Activated CD8-positive, alpha-beta memory T cell treated with anti-CD3 and anti-CD28 coated beads, Interleukin-2, amount 50 U/mL, for 4 hours (primary cell): ENCODE measurements at regions not wholly inside any gene's neighbourhood (a gene's known extent, or its start where the extent isn't known, plus 50 kb on each side); places are given as distances from the start of the nearest gene placed in this dataset.
"Not testable (repeated sequence)": the region's sequence is repeated elsewhere in the genome, so short reads cannot be mapped to it uniquely, and the experiment has no call there.

ENCODE experiments used
- DNase-seq: peaks from one replicate; pipeline ENCODE4 v3.0.0-alpha.2; 2020

DNA sequence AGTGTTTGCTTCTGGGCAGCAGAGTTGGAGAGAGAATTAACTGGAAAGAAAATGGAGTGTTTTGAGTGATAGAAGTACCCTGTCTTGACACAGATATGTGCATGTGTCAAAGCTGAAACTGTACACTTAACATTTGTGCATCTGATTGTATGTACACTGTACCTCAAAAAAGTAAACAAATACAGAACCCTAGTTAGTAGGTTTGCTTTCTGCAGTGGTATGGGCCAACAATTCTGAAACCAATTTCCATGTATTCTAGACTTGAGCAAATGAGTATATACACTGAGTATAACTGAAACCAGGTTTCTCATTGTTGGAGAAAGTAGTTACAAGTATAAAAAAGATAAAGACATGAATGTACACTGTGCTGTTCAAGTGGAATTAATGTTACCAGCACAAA lies 52.4 kb downstream of the ELAPOR2 start:
- no peak for DNase-seq

DNA sequence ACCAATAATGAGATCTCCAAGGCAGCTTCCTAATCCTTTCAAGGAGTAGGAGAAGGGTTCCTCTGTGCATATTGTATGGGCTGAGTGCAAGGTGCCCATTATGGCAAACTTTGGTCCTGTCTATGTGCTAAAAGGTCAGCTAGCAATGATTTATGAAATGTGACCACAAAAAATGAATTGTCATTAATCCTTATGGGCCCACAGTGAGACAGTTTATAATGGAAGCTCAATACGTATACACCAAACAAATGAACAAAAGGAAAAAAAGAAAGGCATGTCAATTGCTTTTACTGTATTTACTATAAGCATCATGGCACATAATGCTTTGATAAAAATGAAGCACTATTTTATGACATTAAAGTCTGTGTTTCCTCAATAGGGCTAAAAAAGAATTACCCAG lies 54.5 kb downstream of the ELAPOR2 start:
- DNase-seq: no peak

DNA sequence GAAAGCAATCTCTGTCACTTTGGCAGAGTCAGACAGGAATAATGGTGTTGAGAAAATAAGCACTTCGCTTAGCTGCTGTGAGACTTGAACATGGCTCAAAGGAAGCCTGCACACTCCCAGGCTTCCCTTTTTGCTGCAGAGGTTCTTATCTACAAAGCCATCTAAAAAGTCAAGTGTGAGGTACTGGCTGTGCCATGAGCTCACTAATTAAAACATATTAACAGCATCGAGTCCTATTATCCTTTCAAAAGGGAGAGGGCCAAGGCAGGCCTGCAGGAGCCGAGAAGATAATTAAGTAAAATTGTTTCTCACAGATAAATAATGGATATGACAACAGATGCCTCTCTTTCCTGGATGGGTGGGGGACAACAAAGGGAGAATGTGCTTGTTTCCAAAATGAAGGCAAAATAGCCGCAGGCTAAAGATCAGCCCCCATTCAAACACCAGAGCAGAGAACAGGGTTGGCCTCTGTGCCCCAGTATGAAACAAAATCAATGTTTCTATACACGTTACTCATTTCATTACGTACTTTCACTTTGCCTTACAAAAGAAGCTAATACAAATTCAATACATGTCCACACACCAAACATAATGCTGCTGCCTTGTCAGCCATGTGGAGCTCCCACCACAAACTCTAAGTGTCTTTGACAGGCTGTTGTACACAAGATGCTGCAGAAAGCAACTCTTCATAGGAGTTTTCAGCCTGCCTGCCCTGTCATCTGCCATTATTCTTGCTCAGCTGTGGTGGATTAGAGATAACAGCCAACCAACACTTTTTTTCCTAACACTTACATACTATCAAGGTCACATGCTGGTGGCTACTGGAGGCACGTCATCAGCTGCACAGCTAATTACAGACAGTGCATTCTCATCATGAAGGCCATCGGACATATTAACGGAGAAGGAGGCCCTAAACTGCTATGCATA lies 55.3 kb downstream of the ELAPOR2 start:
- DNase-seq: no peak

DNA sequence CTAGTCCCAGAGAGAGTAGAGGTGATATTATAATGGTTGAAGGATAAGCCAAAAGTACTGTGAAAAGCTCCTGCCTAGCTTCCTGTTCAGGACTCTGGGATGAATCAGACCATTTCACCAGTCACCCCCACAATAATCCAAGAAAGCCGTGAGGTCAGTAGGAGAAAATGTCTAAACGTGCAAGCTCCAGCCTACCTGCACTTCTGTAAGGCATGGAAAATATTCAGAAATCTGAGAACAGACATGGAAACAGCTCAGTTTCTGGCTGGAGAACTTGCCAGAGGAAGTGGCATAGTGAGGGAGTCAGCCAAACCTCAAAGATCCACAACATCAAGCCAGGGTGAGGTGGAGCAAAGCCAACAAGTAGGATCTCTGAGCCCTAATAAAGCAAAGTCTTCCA lies 58.2 kb downstream of the ELAPOR2 start:
- no peak for DNase-seq

DNA sequence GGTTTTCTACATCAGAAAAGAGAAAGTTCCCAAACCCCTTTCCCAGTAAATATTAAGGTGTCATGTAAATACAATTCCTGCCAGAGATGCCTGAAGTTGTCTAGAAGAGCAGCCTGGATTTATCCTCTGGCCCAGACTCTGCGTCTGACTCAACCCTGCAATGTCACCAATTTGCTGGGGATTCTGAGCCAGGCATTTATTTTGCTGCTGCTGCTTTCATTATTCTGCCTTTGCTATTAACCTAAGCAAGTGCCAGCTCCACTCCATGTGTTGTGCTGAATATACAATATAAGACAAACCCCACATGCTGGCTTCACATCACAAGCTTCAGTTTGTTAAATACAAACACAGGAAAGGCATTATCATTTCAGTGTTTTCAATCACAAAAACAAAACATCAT lies 59.1 kb downstream of the ELAPOR2 start:
- DNase-seq: no peak

DNA sequence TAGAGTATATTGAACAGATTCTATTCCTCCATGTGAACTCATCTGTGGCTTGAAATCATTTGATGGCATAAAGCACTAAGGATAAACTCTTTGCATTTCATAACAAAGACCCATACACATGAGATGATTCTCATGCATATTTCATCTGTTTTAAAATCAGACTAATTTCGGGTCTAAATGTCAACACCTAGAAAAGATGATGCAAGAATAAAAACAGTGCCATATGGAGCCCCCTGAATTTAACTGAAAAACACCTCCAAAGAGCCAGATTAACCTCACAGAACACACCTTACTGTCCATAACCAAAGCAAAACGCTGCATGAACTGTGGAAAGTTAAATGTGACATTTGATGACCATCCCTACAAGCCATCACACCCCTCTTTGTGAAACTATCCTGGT lies 59.7 kb downstream of the ELAPOR2 start:
- no peak for DNase-seq

DNA sequence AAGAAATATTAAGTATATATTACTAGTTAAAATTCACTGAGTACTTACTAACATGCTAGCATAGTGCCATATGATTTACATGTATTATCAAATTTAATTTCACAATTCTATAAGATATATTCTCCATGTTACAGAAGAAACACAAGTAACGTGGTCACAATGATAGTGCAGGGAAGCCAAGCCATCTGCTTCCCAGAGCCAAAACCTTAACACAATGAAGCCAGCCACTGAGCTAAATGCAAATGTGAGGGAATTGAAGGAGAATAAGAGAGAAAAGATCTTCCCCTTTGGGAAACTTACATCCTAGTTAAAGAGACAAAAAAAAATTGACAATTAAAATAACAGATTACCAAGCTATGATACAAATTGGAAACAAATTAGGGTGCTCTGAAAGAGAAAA lies 63.6 kb downstream of the ELAPOR2 start:
- no peak for DNase-seq

DNA sequence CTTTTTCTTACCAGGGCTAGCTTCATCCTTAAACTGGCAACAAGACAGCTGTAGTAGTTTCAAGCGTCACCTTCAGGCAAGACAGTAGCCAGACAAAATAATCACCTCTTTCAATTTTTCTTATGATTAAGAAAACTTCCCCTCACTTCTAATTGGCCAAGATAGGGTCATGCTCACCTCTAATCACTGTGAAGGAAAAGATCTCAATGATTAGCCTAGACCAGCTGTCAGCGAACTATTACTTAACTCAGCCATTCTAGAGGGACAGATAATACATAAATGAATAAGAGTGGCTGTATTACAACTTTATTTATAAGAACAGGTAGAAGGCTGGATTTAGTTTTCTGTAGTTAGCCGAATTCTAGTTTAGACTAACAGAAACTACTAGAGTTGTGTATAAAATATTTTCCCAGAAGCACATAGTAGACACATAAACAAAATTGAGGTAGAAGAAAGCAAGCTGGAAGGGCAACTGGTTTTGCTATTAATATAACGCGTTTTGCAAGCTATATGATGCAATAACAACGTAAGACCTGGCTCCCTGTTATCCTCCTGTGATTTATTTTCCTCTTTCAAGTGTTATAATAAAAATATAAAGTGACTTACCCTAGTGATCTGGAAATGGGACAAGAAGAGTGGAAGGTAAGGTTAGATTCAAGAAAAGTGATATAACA lies 64.3 kb downstream of the ELAPOR2 start:
- DNase-seq: no peak

DNA sequence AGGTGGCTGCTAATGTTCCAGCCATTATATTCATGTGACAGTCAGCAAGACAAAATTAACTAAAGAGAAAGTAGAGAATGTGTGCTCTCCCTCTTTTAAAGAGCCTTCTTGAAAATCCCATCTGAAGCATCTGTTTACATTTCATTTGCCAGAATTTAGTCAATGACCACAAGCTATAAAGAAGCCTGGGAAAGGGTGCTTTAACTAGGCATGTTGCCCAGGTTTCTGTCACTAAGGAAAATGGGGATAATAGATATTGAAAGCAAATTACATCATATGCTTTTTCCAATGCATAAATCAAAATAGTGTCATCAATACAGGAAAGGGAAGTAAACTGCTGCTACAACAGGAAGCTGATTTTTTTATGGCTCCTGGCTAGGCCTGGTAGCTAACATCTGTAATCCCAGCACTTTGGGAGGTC lies 67.7 kb downstream of the ELAPOR2 start:
- no peak for DNase-seq

DNA sequence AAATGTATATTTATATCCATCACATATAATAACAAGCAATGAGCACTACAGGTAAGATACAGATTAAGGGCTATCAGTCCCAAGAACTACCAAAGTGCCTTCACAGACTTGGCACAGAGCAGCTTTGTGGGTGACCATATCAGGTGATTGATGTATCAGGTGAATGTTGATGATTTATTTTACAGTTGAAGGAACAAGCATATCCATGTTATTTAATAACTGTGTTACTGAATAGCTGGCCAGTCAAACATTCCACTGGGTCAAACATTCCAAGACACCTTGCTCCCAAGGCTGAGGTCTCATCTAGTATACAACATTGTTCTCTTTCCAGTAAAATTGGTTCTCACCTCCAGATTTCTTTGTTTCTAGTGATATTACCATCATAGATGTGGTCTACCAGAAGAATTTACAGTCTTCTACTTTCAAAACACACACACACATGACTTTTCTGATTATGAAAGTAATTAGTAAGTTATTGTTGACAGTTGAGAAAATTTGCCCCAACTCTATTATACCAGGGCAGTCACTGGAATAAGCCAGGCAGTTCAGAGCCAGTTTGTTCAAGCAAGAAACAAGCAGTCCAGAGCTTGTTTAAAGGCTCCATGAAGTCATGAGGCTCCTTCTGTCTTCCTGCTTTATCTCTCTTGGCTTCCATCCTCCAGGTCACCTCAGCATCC lies 68.2 kb downstream of the ELAPOR2 start:
- DNase-seq: no peak

DNA sequence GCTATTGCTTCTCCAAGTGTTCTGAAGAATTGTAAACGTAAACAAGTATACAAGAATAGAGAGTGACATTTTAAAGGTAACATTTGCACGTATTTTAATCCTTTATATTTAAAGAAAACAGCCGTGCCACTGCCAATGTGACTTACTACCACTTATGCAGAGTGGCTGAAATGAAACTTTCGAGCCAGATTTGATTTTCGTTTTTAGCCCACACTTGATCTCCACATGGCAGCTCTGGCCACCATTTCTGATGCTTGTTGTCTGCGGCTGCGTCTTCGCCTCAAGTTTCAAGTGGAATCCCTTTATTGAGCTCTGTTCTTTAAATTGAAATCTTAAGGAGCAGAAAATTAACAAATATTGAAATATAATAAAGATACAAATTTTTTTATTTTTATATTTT lies 70.0 kb downstream of the ELAPOR2 start:
- DNase-seq: no peak

DNA sequence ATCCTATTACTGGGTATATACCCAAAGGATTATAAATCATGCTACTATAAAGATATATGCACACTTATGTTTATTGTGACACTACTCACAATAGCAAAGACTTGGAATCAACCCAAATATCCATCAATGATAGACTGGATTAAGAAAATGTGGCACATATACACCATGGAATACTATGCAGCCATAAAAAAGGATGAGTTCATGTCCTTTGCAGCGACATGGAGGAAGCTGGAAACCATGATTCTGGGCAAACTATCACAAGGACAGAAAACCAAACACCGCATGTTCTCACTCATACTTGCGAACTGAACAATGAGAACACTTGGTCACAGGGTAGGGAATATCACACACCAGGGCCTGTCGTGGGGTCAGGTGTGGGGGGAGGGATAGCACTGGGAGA lies 71.6 kb downstream of the ELAPOR2 start:
- DNase-seq: not testable (repeated sequence)

DNA sequence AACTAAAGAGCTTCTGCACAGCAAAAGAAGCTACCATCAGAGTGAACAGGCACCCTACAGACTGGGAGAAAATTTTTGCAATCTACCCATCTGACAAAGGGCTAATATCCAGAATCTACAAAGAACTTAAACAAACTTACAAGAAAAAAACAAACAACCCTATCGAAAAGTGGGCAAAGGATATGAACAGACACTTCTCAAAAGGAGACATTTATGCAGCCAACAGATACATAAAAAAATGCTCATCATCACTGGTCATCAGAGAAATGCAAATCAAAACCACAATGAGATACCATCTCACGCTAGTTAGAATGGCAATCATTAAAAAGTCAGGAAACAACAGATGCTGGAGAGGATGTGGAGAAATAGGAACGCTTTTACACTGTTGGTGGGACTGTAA lies 72.1 kb downstream of the ELAPOR2 start:
- not testable (repeated sequence) for DNase-seq

DNA sequence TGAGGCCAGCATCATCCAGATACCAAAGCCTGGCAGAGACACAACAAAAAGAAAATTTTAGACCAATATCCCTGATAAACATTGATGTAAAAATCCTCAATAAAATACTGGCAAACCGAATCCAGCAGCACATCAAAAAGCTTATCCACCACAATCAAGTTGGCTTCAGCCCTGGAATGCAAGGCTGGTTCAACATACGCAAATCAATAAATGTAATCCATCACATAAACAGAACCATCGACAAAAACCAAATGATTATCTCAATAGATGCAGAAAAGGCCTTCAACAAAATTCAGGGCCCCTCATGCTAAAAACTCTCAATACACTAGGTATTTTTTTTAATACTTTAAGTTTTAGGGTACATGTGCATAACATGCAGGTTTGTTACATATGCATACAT lies 74.1 kb downstream of the ELAPOR2 start:
- DNase-seq: not testable (repeated sequence)

DNA sequence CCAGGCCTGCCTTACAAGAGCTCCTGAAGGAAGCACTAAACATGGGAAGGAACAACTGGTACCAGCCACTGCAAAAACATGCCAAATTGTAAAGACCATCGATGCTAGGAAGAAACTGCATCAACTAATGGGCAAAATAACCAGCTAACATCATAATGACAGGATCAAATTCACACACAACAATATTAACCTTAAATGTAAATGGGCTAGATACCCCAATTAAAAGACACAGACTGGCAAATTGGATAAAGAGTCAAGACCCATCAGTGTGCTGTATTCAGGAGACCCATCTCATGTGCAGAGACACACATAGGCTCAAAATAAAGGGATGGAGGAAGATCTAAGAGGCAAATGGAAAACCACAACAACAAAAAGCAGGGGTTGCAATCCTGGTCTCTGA lies 75.8 kb downstream of the ELAPOR2 start:
- DNase-seq: not testable (repeated sequence)

DNA sequence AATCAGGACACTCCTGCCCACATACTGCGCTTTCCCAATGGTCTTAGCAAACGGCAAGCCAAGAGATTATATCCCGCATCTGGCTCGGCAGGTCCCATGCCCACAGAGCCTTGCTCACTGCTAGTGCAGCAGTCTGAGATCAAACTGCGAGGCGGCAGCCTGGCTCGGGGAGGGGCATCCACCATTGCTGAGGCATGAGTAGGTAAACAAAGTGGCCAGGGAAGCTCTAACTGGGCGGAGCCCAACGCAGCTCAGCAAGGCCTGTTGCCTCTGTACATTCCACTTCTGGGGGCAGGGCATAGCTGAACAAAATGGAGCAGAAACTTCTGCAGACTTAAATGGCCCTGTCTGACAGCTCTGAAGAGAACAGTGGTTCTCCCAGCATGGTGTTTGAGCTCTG lies 77.5 kb downstream of the ELAPOR2 start:
- DNase-seq: not testable (repeated sequence)

DNA sequence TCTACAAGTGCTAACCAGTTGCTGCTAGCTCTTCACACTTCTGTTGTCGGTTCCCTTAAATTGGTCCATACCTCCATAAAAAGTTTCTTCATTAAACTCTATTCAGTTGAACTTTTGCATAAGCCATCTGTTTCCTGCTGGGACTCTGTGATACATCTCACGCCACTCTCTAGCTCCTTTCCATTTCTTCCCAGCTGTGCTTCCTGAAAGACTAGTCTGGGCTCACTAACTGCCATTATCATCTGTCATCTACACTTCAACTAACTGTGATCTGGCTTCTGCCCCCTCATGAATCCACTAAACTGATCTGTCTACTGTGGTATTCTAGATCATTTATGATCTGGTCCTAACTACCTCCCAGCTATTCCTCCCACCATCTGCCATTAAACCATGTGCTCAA lies 78.3 kb downstream of the ELAPOR2 start:
- no peak for DNase-seq

DNA sequence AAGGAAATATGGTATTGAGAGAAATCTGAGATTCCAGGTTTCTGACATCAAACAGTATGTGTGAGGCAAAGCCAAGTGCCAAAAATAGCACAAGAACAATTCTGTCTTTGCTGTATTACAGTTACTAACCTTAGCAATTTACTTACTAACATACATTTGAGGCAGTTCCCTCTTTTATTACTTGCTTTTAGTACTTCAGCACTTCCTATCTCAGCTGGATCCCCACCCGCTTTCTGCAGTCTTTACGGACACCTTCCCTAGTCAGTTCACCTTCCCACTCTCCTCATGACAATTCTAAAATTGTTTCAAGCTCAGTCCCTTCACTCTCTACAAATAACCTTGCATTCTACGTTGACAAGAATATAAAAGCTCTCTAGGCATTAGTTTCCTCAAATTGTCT lies 79.2 kb downstream of the ELAPOR2 start:
- DNase-seq: no peak

DNA sequence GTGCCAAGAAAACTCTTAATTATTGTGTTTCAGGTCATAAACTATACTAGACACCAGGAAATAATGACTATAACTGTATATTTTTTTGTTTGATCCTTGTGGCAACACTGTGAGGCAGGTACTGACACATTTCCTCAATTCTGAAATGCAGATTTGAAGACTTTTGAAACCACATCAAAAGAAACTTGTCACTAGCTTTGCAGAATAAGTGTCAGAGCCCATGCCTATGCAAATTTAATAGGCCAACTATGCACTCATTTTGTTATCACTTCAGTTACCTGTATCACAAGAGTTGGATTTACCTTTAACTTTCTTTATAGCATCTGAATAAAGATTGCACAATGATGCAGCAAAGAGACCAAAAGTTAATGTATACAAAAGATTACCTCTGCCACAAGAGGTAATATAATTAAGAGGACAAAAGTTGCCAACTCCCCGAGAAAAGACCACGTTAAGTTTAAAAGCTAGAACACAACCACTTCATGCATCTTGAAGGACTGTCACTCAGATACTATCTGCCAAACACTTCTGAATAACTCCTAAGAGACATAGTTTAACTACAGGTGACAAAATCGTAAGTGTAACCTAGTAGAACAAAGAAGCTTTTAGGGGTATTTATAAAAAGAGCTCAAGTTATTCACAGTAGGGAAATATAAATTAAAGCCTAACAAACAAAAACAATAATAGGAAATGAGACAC lies 80.5 kb downstream of the ELAPOR2 start:
- no peak for DNase-seq

DNA sequence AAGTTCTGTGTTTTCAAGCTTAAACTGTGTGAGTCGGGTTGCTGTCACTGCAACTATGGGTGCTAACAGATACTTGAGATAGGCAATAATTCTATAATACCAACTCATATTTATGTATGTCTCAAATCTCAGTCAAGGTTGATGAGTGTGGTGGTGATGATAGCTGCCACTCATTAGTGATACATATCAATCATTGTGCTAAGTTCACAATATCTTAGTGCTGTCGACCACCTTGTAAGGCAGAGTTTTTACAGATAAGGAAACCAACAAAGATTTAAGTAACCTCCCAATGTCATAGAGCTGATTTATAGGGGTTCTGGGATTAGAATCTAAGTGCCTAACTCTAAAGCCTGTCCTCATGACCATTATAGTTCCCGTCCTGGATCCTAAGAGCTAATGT lies 82.5 kb downstream of the ELAPOR2 start:
- DNase-seq: no peak

DNA sequence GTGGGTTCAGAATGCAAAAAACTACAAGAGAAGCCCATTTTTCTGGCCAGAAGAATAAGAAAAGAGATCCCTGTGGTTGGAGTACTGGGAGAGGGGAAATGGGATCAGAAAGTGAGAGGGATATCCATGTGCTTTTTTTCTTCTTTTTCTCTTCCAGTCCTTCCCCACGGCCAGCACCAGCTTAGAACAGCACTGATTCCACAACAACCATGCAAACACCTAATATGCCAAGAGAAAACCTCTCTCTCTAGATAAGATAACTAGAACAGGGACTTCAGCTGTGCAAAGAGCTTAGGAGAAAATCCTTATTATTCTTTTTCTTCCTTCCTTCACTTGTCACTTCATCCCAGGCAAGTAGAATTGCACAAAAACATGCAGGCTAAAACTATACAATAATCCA lies 83.5 kb downstream of the ELAPOR2 start:
- no peak for DNase-seq

DNA sequence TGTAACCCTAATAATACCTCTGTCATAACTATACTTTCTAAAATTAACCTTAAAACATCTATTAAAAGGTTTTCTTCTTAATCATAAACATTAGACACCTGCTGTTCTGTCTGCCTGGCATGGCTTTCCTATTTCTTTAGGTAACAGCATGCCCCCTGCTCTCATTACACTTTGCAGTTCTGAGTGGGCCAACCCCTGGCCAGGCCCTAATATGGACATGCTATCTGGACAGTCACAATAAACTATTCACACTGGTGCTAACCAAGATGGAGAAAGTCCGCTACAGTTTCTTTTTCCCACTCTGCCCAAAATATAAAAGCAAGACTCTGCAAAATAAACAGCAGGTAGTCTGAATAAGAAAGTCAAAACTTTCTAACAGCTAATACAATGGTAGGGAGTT lies 84.0 kb downstream of the ELAPOR2 start:
- no peak for DNase-seq

DNA sequence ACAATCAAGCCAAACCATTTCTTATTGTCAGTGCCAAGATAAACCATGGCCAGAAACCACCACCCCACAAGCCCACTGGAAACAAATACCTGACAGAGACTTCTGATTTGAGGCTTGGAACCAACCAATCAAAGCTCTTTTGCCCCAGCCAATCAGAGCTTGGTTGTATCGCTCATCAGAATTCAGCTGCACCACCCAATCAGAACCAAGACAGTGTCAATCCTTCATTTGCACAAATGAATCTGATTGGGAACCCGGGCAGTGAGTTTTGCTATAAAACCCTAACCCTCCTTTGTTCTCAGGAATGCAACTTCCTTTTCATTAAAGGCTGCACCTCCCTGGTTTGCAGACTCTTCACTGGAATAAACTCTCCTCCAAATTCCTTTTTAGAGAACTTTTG lies 87.4 kb downstream of the ELAPOR2 start:
- no peak for DNase-seq
